NB4 (cell line): ENCODE measurements at regions not wholly inside any gene's neighbourhood (a gene's known extent, or its start where the extent isn't known, plus 50 kb on each side); places are given as distances from the start of the nearest gene placed in this dataset.
"Not testable (repeated sequence)": the region's sequence is repeated elsewhere in the genome, so short reads cannot be mapped to it uniquely, and the experiment has no call there.

Source experiments
- CTCF ChIP-seq: IDR thresholded peaks from one replicate; pipeline ENCODE4 v1.5.1; 2012; ENCODE audit warnings: low read depth, low read length
- MAX ChIP-seq: IDR thresholded peaks from 2 replicates; pipeline ENCODE4 v1.6.1; 2011; ENCODE audit warnings: low read depth, low read length
- MYC ChIP-seq: IDR thresholded peaks from 2 replicates; pipeline ENCODE4 v1.6.1; 2011; ENCODE audit warnings: low read depth, low read length
- POLR2A ChIP-seq: IDR thresholded peaks from 2 replicates; pipeline ENCODE4 v1.6.1; 2011; ENCODE audit warnings: mild to moderate bottlenecking; ENCODE audit not compliant: insufficient read length; ENCODE audit errors: extremely low read depth

GRCh38 chr7:55721004-55721403, 141.5 kb downstream of the SEPTIN14 start:
- not testable (repeated sequence) for TF ChIP-seq CTCF, MYC, MAX, POLR2A
